NCI-H1048 (cell line): ENCODE measurements at regions not wholly inside any gene's neighbourhood (a gene's known extent, or its start where the extent isn't known, plus 50 kb on each side); places are given as distances from the start of the nearest gene placed in this dataset.

Experiments
- DNase-seq: peaks from one replicate; lab custom pipeline; 2025; lab: John Stamatoyannopoulos, UW

GRCh38 chr4:128601991-128602695, 207.4 kb upstream of the JADE1 start:
- no peak for DNase-seq

GRCh38 chr4:128600996-128601871, 208.3 kb upstream of the JADE1 start:
- DNase-seq, result no peak

DNA sequence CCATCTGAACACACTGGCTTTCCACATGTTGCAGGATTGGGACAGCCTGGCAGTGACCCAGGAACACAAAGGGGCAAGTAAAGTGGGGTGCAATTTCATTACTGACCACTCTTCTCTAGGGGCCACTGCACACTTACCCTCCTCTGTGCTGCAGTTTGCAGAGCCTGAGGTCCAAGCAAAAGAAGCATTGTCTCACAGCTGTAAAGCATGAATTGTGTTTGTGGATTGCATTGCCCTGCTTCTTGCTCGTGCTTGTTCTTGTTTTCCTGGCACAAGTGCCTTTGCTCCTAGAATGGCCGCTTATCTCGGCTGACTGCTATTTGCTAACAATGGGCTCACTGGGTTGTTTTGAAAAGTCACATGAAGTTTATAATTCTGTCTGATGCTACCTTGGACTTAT, 209.1 kb upstream of the JADE1 start:
- no peak for DNase-seq

DNA sequence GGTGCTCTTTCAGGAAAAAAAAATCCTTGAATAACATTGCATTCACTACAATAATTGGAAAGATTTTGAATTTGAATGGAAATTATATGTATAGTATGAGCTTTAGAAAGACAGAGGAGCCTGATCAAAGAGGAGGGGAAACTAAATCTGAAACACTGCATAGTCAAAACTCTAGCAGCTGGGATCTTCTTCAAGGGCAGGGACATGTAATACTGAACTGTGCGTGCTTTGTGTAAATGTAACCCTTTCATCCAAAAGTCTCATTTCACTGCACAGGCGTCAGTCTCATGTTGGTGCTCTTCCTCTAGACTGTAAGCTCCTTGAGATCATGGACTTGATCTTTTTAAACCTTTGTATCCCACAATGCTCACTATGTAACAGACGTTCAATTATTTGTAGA, 212.0 kb upstream of the JADE1 start:
- DNase-seq, result no peak

GRCh38 chr4:128596853-128597252, 212.6 kb upstream of the JADE1 start:
- DNase-seq, result no peak

DNA sequence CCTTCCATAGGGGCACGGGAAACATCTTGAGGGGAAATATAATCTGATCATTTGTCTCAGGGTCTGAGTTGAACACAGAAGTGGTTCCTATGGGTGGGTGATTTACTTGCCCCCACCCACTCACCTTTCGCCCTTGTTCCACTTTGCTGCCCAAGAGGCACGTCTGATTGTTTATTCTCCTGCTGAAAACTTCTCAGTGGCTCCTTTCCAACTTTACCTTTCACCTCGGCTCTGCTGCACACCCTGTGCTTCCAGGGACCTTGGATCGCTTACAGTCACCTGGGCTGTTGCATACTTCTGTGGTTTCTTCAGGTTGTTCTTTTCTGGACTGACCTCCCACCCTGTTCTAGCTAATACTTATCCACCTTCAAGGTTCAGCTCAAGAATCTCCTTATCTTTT, 213.4 kb upstream of the JADE1 start:
- no peak for DNase-seq

DNA sequence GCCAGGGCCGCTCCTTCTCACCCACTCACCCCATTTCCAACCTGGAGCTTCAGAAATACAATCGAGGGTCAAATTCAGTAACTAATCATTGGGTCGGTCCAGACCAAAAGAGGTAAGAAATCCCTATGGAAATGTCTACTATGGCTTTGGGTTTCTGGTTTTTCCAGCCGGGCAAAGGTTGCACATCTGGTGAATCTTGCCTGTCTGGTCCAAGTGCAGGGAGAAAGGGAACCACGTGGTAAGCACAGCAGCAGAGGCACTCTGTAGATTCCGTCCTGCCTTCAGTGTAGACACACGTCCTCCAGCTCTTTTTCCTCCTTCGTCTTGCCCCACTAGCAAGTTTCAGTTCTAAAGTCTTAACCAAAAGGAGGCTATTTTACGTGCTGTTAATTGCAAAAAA, 218.0 kb upstream of the JADE1 start:
- DNase-seq, result no peak

DNA sequence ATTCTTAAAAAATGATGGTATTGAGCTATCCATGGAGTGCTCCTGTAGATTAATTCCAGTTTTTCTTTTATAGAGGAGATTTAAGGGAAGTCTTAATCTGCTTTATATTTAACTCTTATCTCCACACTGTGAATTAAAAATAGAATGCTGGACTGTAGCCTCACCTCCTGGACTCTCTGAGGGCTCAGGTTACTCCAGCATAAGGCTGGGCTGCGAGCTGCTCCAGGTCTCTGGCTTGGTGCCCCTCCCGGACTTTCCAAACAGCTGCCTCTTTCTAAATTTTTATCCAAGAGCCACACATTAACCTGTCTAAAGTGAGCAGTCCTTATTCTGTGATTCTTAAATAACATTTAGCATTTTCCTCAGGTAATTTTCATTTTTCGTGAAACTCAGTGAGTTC, 218.7 kb upstream of the JADE1 start:
- DNase-seq, result no peak

DNA sequence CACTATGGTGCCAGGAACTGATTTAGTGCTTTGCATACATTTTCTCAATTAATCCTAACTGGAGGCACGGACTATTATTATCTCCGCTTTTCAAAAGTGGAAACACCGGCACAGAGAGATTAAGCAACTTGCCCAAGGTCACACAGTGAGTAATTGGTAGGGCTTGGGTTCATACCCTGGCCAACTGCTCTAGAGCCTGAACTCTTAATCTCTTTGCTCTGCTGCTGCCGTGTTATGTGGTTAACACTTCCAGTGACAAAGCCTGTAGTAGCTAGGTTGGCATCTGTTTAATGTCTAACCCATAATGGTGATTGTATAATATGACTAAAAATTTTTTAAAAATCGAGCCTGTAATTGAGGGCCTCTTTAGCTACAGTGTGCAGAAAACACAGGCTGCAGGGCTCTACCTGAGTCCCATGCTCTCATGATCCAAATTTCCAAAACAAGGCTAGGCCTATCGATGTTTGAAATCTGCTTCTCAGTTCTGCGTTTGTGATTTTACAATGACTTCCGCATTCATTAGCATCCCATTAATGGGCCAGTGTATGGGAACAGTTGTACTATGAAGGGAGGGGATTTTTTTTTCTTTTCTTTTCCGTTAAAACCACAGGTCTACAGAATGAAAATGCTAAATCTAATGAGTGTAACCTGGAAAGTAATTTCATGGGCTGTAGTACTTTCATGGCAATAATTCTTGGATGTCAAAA, 219.3 kb upstream of the JADE1 start:
- no peak for DNase-seq

- no peak for DNase-seq
These were observed 220.0 kb upstream of the JADE1 start for GRCh38 chr4:128589384-128589965.

DNA sequence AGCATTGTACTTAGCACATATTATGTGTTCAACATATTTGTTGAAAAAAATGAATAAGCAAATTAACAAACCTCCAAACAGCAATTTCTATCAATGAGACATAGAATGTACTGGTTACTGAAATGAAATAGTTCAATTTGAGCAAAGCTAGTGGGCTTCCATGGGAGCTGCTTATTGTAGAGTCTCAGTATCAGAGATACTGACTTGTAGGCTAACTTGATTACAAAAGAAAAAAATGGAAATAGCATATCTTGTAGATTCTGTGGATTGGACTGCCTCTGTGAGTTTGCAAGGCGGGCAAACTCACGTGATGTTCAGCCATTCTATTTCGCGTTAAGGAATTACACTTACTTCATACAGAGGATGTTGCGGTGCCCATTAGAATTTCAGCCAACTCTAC, 222.1 kb upstream of the JADE1 start:
- DNase-seq, result no peak

GRCh38 chr4:128583753-128584712, 225.5 kb upstream of the JADE1 start:
- DNase-seq, result no peak

DNA sequence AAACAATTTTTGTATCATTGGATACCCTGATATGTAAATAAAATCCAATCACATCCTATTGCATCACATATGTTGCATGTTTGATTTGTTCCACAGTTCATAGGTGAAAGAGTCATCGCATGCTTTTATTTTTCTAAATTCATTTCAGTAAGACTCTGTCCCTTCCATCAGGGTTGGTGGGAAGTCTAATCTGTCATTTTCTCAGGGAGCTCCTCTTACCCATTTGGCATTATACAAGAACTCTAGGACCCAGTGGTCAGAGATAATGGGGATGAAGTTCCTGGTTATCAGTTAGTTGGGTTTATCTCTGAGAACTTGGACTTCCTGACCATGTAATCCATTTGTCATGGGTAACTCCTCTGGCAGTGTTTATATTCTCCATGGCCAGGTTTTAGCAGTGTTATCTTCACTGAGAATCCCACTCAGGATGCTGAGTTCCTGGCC, 227.1 kb upstream of the JADE1 start:
- DNase-seq, result no peak

DNA sequence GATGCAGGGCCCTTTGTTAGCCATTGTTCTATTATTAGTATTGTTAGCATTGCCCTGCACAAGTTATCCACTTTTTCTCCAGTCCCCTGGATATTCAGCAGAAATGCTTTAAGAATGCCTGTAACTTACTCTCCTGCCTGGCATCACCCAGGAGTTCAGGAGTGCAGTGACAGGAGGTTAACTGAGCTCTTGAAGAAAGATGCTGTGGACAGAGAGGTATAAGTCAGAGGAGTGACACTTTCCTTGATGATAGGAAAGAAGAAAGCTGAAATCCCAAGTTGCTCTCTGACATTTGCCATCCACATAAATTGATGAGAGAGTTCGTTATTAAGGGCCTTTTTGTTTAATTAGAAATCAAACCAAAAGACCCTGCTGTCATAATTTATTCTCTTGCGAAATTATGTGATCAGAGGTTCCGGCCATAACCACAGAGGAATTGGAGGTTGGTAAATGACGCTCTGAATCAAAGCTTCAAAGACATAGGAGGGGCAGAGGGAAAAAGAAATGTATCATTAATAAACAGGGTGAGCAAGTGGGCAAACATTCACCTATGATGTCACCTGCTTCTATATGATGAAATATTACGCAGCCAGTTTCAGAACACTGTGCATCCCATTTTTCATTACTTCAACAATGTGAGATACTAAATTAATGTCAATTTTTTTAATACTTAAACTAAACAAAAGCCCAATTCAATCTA, 230.2 kb upstream of the JADE1 start:
- DNase-seq, result no peak

DNA sequence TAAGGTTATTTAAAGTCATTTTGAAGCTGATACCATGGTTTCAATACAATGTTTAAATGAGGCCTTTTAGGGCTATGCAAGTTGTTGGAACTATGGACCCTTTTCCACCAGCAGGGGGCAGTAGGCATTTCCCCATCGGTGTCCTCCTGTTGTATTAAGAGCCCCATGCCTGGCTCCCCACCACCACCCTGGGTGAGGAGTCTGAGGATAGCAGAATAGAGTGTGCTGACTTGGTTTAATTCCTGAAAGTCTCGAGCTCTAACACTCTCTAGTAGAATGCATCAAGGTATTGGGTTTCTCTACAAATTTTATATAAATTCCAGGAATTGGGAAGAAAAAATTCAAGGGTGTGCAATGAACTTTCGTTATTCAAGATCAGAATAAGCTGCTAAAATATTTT, 234.8 kb upstream of the JADE1 start:
- no peak for DNase-seq

DNA sequence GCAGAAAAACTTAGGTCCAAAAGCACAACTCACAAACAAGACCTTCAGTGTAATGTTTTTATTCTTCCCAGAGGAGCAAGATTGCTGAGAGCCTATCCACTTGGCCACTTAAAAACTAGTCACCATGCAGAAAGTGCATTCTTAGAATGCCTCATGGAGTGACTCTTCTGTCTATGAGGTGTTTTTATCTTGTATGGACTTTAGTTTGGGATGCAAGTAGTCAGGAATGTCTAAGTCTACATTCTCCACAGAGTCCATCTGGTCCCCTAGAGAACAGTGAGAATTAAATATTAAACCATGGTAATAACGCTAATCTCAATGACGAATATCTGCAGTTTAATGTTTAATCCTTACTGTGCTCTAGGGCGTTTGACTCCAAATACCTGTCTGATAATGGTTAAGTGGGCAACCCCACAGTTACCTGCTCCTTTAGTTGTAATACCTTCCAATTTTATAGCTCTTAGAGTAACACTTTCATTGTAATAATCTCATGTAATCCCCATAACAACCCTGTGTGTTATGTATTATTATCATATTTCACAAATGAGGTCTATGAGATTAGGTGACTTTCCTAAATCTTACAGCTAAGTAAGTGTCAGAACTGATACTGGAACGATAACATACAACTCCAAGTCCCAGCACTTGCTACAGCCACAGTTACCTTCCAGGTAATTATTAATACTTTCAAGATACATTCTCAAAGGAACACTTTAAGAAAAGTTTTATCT, 235.6 kb upstream of the JADE1 start:
- no peak for DNase-seq

DNA sequence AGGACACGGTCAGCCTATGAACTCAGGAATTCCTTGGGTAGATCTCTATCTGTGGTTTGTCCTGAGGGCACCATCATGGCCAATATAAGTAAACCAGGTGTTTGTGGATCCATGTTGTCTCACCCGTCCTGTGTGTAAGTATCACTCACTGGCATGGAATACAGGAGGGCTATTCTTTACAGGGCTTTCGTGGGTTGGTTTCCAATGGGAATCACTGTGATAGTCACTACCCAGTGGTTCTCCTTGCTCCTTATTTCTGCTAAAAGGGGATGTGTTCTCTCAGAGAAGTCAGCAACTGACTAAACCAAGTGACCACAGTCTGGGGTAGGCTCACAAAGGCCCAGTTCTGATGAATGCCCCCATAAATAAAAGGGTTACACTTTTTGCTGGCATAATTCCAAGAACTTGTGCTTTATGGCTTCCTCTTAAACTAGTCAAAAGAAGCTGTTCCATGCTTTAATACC, 236.7 kb upstream of the JADE1 start:
- no peak for DNase-seq

- DNase-seq, result no peak
These were observed 237.8 kb upstream of the JADE1 start for GRCh38 chr4:128571747-128572146.

GRCh38 chr4:128570387-128570975, 239.0 kb upstream of the JADE1 start:
- no peak for DNase-seq
